ENCODE measurements at regions not wholly inside any gene's neighbourhood (a gene's known extent, or its start where the extent isn't known, plus 50 kb on each side); places are given as distances from the start of the nearest gene placed in this dataset.
"Not testable (repeated sequence)": the region's sequence is repeated elsewhere in the genome, so short reads cannot be mapped to it uniquely, and the experiment has no call there.

GRCh38 chr12:33942172-33942571 is 80.1 kb upstream of the ALG10 start:
- intact Hi-C loops (cut with DNase I; ENCODE audit: low total_unique reads), result no loop called here
- TF ChIP-seq POLR2AphosphoS5 (IDR thresholded peaks at IDR 0.05) (no peak), EP300 (IDR thresholded peaks at IDR 0.05) (no peak), POLR2A (IDR thresholded peaks at IDR 0.05) (no peak), CTCF (IDR thresholded peaks at IDR 0.05) (no peak)
- no peaks in the 10 kb centered on the region for H3K36me3 ChIP-seq
- no peak overlapping the region for H3K27ac ChIP-seq
- no peaks in the 10 kb centered on the region for H3K27me3 ChIP-seq
- WGBS, 5 donors, result 67 to 76% (median 70%) methylated on average over 3 of the region's 3 CpGs
- no peaks in the 10 kb centered on the region for H3K9me3 ChIP-seq
- no peak for DNase-seq
- no peak overlapping the region for H3K4me3 ChIP-seq
- no peaks in the 10 kb centered on the region for H3K4me1 ChIP-seq

- no peak for TF ChIP-seq POLR2A (IDR thresholded peaks at IDR 0.05)
- no peak for TF ChIP-seq POLR2AphosphoS5 (IDR thresholded peaks at IDR 0.05)
- no peak for TF ChIP-seq EP300 (IDR thresholded peaks at IDR 0.05)
- TF ChIP-seq CTCF (IDR thresholded peaks at IDR 0.05), result no peak
- Histone ChIP-seq H3K27ac (no peak overlapping the region), H3K36me3 (no peaks in the 10 kb centered on the region), H3K27me3 (no peaks in the 10 kb centered on the region), H3K4me1 (no peaks in the 10 kb centered on the region), H3K9me3 (peaks cover 0 to 14% (median 13%) of the 10 kb centered on the region in 4 donors), H3K4me3 (no peak overlapping the region)
- 68 to 78% (median 74%) methylated on average over 3 of the region's 3 CpGs for WGBS, 5 donors
- no peak for DNase-seq
- intact Hi-C loops (cut with DNase I; ENCODE audit: low total_unique reads), result no loop called here
Observed at GRCh38 chr12:33944703-33945437, 77.4 kb upstream of the ALG10 start.

GRCh38 chr12:33945438-33945784 is 76.9 kb upstream of the ALG10 start:
- Histone ChIP-seq H3K4me1 (no peaks in the 10 kb centered on the region), H3K27me3 (no peaks in the 10 kb centered on the region), H3K4me3 (no peak overlapping the region), H3K27ac (no peak overlapping the region), H3K9me3 (peaks cover 0 to 20% (median 17%) of the 10 kb centered on the region in 4 donors), H3K36me3 (no peaks in the 10 kb centered on the region)
- intact Hi-C loops (cut with DNase I; ENCODE audit: low total_unique reads), result no loop called here
- no peak for DNase-seq
- 68 to 83% (median 76%) methylated on average over 5 to 6 of the region's 6 CpGs for WGBS, 5 donors
- TF ChIP-seq POLR2AphosphoS5 (IDR thresholded peaks at IDR 0.05), result no peak

- peaks cover 0 to 13% (median 0%) of the 10 kb centered on the region in 4 donors for H3K9me3 ChIP-seq
- H3K4me3 ChIP-seq; H3K27me3 ChIP-seq; H3K27ac ChIP-seq; H3K36me3 ChIP-seq; H3K4me1 ChIP-seq; intact Hi-C loops (cut with DNase I; ENCODE audit: low total_unique reads); DNase-seq: not testable (repeated sequence)
- 88 to 95% (median 90%) methylated on average over 7 of the region's 7 CpGs for WGBS, 5 donors
Observed at GRCh38 chr12:33966219-33966618, 56.1 kb upstream of the ALG10 start.

GRCh38 chr12:33967760-33968159 is 54.5 kb upstream of the ALG10 start:
- no peak for TF ChIP-seq EP300 (IDR thresholded peaks at IDR 0.05)
- no peak for TF ChIP-seq CTCF (IDR thresholded peaks at IDR 0.05)
- no peak for TF ChIP-seq POLR2A (IDR thresholded peaks at IDR 0.05)
- no peak for TF ChIP-seq POLR2AphosphoS5 (IDR thresholded peaks at IDR 0.05)
- WGBS, 5 donors, result 54 to 67% (median 60%) methylated on average over 1 of the region's 1 CpG
- Histone ChIP-seq H3K9me3 (peaks cover 0 to 16% (median under 1%) of the 10 kb centered on the region in 4 donors), H3K4me1 (no peaks in the 10 kb centered on the region), H3K4me3 (no peak overlapping the region), H3K27ac (no peak overlapping the region), H3K36me3 (no peaks in the 10 kb centered on the region), H3K27me3 (no peaks in the 10 kb centered on the region)
- DNase-seq, result no peak
- intact Hi-C loops (cut with DNase I; ENCODE audit: low total_unique reads), result no loop called here

Small RNA genes lying in the stretch of these regions (small RNA-seq; reads per million reads assigned to genes)
- 0 reads per million in 4 donors for gene RNU6-400P
- 0 reads per million in 4 donors for gene RNU6-472P

Data from stomach (tissue), 8 donors.